ENCODE measurements at regions not wholly inside any gene's neighbourhood (a gene's known extent, or its start where the extent isn't known, plus 50 kb on each side); places are given as distances from the start of the nearest gene placed in this dataset.

- no peaks in the 10 kb centered on the region for H3K4me1 ChIP-seq
- DNase-seq (ENCODE audit: low spot score in 2 of 2) = peak in 1 of 2 donors; percentile 19
- intact Hi-C loops (cut with DNase I; ENCODE audit: low total_unique reads) = no loop called here
- H3K27me3 ChIP-seq = no peaks in the 10 kb centered on the region
- TF ChIP-seq POLR2AphosphoS5 (IDR thresholded peaks at IDR 0.05) = peak in 1 of 3 donors; percentile 22
- no peak for TF ChIP-seq CTCF (IDR thresholded peaks at IDR 0.05)
- no peak for TF ChIP-seq POLR2A (IDR thresholded peaks at IDR 0.05)
- H3K36me3 ChIP-seq = no peaks in the 10 kb centered on the region
- H3K9me3 ChIP-seq = peaks cover 18 to 24% of the 10 kb centered on the region in 2 donors
- H3K27ac ChIP-seq = peak overlapping the region in 1 of 2 donors; percentile 7
- no peak overlapping the region for H3K4me3 ChIP-seq
Measured at GRCh38 chr1:80594013-80594412, 1206.7 kb upstream of the ADGRL2 start.

GRCh38 chr1:80593197-80593596 lies 1207.5 kb upstream of the ADGRL2 start:
- Histone ChIP-seq H3K4me1 (no peaks in the 10 kb centered on the region), H3K27me3 (no peaks in the 10 kb centered on the region), H3K27ac (no peak overlapping the region), H3K9me3 (peaks cover 16 to 18% of the 10 kb centered on the region in 2 donors), H3K36me3 (no peaks in the 10 kb centered on the region), H3K4me3 (no peak overlapping the region)
- DNase-seq (ENCODE audit: low spot score in 2 of 2) = no peak
- intact Hi-C loops (cut with DNase I; ENCODE audit: low total_unique reads) = no loop called here
- TF ChIP-seq POLR2AphosphoS5 (IDR thresholded peaks at IDR 0.05) (no peak), CTCF (IDR thresholded peaks at IDR 0.05) (no peak), POLR2A (IDR thresholded peaks at IDR 0.05) (no peak)

GRCh38 chr1:80582980-80583379 lies 1217.8 kb upstream of the ADGRL2 start:
- Histone ChIP-seq H3K9me3 (no peaks in the 10 kb centered on the region), H3K4me1 (no peaks in the 10 kb centered on the region), H3K4me3 (no peak overlapping the region), H3K36me3 (no peaks in the 10 kb centered on the region), H3K27ac (no peak overlapping the region), H3K27me3 (no peaks in the 10 kb centered on the region)
- TF ChIP-seq CTCF (IDR thresholded peaks at IDR 0.05) (no peak), POLR2AphosphoS5 (IDR thresholded peaks at IDR 0.05) (no peak), POLR2A (IDR thresholded peaks at IDR 0.05) (no peak)
- DNase-seq (ENCODE audit: low spot score in 2 of 2) = peak in 1 of 2 donors; percentile 20
- intact Hi-C loops (cut with DNase I; ENCODE audit: low total_unique reads) = no loop called here

GRCh38 chr1:80579055-80579454 lies 1221.7 kb upstream of the ADGRL2 start:
- no peak for TF ChIP-seq CTCF (IDR thresholded peaks at IDR 0.05)
- no peak for TF ChIP-seq POLR2AphosphoS5 (IDR thresholded peaks at IDR 0.05)
- no peak for TF ChIP-seq POLR2A (IDR thresholded peaks at IDR 0.05)
- H3K9me3 ChIP-seq = no peaks in the 10 kb centered on the region
- no peaks in the 10 kb centered on the region for H3K27me3 ChIP-seq
- no peak for DNase-seq (ENCODE audit: low spot score in 2 of 2)
- intact Hi-C loops (cut with DNase I; ENCODE audit: low total_unique reads) = no loop called here
- H3K27ac ChIP-seq = no peak overlapping the region
- no peaks in the 10 kb centered on the region for H3K36me3 ChIP-seq
- no peak overlapping the region for H3K4me3 ChIP-seq
- H3K4me1 ChIP-seq = no peaks in the 10 kb centered on the region

- Histone ChIP-seq H3K4me3 (no peak overlapping the region), H3K9me3 (no peaks in the 10 kb centered on the region), H3K4me1 (no peaks in the 10 kb centered on the region), H3K27me3 (no peaks in the 10 kb centered on the region), H3K27ac (no peak overlapping the region), H3K36me3 (no peaks in the 10 kb centered on the region)
- intact Hi-C loops (cut with DNase I; ENCODE audit: low total_unique reads) = loop anchor here (2.0 kb wide), 1 partner anchor 38 kb away; no protein-coding TSS in a partner anchor
- TF ChIP-seq CTCF (IDR thresholded peaks at IDR 0.05) (no peak), POLR2AphosphoS5 (IDR thresholded peaks at IDR 0.05) (no peak), POLR2A (IDR thresholded peaks at IDR 0.05) (no peak)
- DNase-seq (ENCODE audit: low spot score in 2 of 2) = no peak
Measured at GRCh38 chr1:80566867-80567266, 1233.9 kb upstream of the ADGRL2 start.

Measured in breast epithelium (tissue), 4 donors.